Natural killer cell (primary cell): ENCODE measurements at regions not wholly inside any gene's neighbourhood (a gene's known extent, or its start where the extent isn't known, plus 50 kb on each side); places are given as distances from the start of the nearest gene placed in this dataset.

Source experiments
- ATAC-seq, 3 donors: fragments of 150-1000 bp in 2 of 3; fragments of 200-7000 bp in 1 of 3; cut with Tn5 transposase; 1 replicate in 1 of 3; 2 replicates in 2 of 3; pipeline ENCODE4 v1.10.0; 2021; ENCODE audit warnings: mild to moderate bottlenecking in 2 of 3, moderate library complexity in 2 of 3
- DNase-seq, 2 donors: peaks; one replicate each; pipeline versions ENCODE4 v3.0.0 to v3.0.0-alpha.2; 2013 to 2021; ENCODE audit warnings: mixed read lengths in 1 of 2
- H3K27ac ChIP-seq: one replicate; pipeline ENCODE4 v1.5.1; 2013; ENCODE audit warnings: mild to moderate bottlenecking, low read length
- H3K27me3 ChIP-seq: one replicate; pipeline ENCODE4 v1.6.1; 2013; ENCODE audit warnings: low read length; ENCODE audit not compliant: control insufficient read depth, insufficient read depth
- H3K36me3 ChIP-seq: one replicate; pipeline ENCODE4 v1.6.1; 2013; ENCODE audit warnings: low read length; ENCODE audit not compliant: control insufficient read depth, insufficient read depth
- H3K4me1 ChIP-seq: one replicate; pipeline ENCODE4 v1.6.1; 2013; ENCODE audit warnings: low read length; ENCODE audit not compliant: control insufficient read depth, insufficient read depth
- H3K4me3 ChIP-seq: one replicate; pipeline ENCODE4 v1.5.1; 2013; ENCODE audit warnings: low read length
- H3K9me3 ChIP-seq: one replicate; pipeline ENCODE4 v1.6.1; 2013; ENCODE audit warnings: low read length; ENCODE audit not compliant: control insufficient read depth, insufficient read depth
- H3K27ac Mint-ChIP-seq, 2 donors: one replicate each; pipeline ENCODE4 v1.8.0; 2022; ENCODE audit warnings: mild to moderate bottlenecking in 2 of 2, mixed read lengths in 2 of 2, moderate library complexity in 1 of 2
- H3K27me3 Mint-ChIP-seq, 2 donors: one replicate each; pipeline ENCODE4 v1.8.0; 2022; ENCODE audit warnings: low read depth in 2 of 2, mixed read lengths in 2 of 2
- H3K36me3 Mint-ChIP-seq: one replicate; pipeline ENCODE4 v1.8.0; 2022; ENCODE audit warnings: mixed read lengths
- H3K4me1 Mint-ChIP-seq, 2 donors: one replicate each; pipeline ENCODE4 v1.8.0; 2022; ENCODE audit warnings: mixed read lengths in 2 of 2
- H3K4me3 Mint-ChIP-seq: one replicate; pipeline ENCODE4 v1.8.0; 2022; ENCODE audit warnings: mild to moderate bottlenecking, moderate library complexity, mixed read lengths
- H3K9me3 Mint-ChIP-seq, 2 donors: one replicate each; pipeline ENCODE4 v1.8.0; 2022; ENCODE audit warnings: mixed read lengths in 2 of 2
- CTCF ChIP-seq: fragments of 200-600 bp; IDR thresholded peaks from one replicate; pipeline ENCODE4 v1.8.0; 2022; ENCODE audit warnings: antibody characterized with exemption
- WGBS: methylation state at CpG from one replicate; pipeline ENCODE4 v1.1.7; 2013; ENCODE audit warnings: missing lambda C conversion rate; ENCODE audit not compliant: insufficient coverage; 5-methylcytosine and 5-hydroxymethylcytosine counted together
- intact Hi-C: fragments of 100-400 bp; cut with micrococcal nuclease; formaldehyde crosslinking; loops from one replicate; pipeline ENCODE4 v1.14.2; 2022

DNA sequence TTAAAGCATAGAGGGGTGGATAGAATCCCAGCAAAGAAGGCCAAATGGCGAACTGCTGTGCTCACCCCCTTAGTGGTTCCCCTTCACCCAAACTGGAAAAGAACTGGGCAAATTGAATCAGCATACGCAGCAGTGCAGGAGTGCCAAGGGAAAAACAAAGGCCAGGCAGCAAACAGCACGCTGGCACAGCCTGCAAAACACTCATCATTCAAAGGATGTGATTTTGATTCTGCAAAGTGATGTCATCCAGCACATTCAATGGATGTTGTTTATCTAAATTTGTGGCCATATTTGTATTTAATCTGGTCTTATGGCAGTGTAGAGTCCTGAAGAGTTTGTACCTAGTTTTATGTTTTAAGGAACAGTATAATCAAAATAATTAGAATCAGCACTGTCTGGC, 71.8 kb upstream of the ECE1 start:
- Histone ChIP-seq H3K9me3 (no peaks in the 10 kb centered on the region), H3K4me1 (no peaks in the 10 kb centered on the region), H3K27me3 (no peaks in the 10 kb centered on the region), H3K27ac (no peak overlapping the region), H3K4me3 (no peak overlapping the region), H3K36me3 (no peaks in the 10 kb centered on the region)
- peaks cover 0 to 6% of the 10 kb centered on the region in 2 donors for H3K4me1 Mint-ChIP-seq
- no peak for TF ChIP-seq CTCF
- intact Hi-C loops: no loop called here
- DNase-seq (no peak), ATAC-seq (no peak)
- H3K27ac Mint-ChIP-seq: no peak overlapping the region
- WGBS: 95% methylated on average over 3 of the region's 3 CpGs
- no peaks in the 10 kb centered on the region for H3K9me3 Mint-ChIP-seq
- no peaks in the 10 kb centered on the region for H3K36me3 Mint-ChIP-seq
- peaks cover 0 to 4% of the 10 kb centered on the region in 2 donors for H3K27me3 Mint-ChIP-seq
- no peak overlapping the region for H3K4me3 Mint-ChIP-seq

DNA sequence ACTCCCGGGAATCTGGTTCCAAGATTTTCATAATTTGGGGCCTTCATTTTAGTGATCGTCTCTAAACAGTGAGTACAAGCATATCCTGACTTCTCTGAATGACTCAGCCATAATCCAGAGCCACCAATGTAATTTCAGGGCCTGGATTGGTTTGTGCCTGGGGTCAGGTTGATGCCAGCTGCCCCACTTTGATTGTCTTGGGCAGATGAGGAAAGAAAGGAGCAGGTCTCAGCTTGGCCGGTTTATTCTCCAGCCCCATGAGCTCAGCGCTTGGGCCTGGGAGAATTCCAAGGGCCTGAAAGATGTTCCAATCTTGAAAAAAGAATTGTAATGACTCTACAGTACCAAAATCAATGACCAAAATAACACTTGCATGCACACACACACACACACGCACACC, 71.2 kb upstream of the ECE1 start:
- Histone ChIP-seq H3K4me1 (no peaks in the 10 kb centered on the region), H3K36me3 (no peaks in the 10 kb centered on the region), H3K27ac (no peak overlapping the region), H3K27me3 (no peaks in the 10 kb centered on the region), H3K9me3 (no peaks in the 10 kb centered on the region), H3K4me3 (no peak overlapping the region)
- H3K36me3 Mint-ChIP-seq: no peaks in the 10 kb centered on the region
- no peaks in the 10 kb centered on the region for H3K9me3 Mint-ChIP-seq
- peaks cover 0 to 6% of the 10 kb centered on the region in 2 donors for H3K4me1 Mint-ChIP-seq
- DNase-seq (no peak), ATAC-seq (no peak)
- H3K27ac Mint-ChIP-seq: no peak overlapping the region
- intact Hi-C loops: no loop called here
- H3K4me3 Mint-ChIP-seq: no peak overlapping the region
- no peak for TF ChIP-seq CTCF
- peaks cover 0 to 4% of the 10 kb centered on the region in 2 donors for H3K27me3 Mint-ChIP-seq
- 93% methylated on average over 4 of the region's 5 CpGs for WGBS

- DNase-seq (no peak), ATAC-seq (no peak)
- H3K9me3 ChIP-seq: no peaks in the 10 kb centered on the region
- H3K4me3 ChIP-seq: no peak overlapping the region
- H3K36me3 ChIP-seq: no peaks in the 10 kb centered on the region
- 82% methylated on average over 5 of the region's 5 CpGs for WGBS
- no peaks in the 10 kb centered on the region for H3K36me3 Mint-ChIP-seq
- no peaks in the 10 kb centered on the region for H3K27me3 ChIP-seq
- no peaks in the 10 kb centered on the region for H3K27me3 Mint-ChIP-seq
- H3K4me1 Mint-ChIP-seq: peaks cover 0 to 6% of the 10 kb centered on the region in 2 donors
- no peak overlapping the region for H3K27ac Mint-ChIP-seq
- H3K27ac ChIP-seq: no peak overlapping the region
- H3K4me1 ChIP-seq: no peaks in the 10 kb centered on the region
- H3K9me3 Mint-ChIP-seq: no peaks in the 10 kb centered on the region
- no peak for TF ChIP-seq CTCF
- intact Hi-C loops: no loop called here
- H3K4me3 Mint-ChIP-seq: no peak overlapping the region
These were observed 66.9 kb upstream of the ECE1 start for GRCh38 chr1:21357161-21357560.

DNA sequence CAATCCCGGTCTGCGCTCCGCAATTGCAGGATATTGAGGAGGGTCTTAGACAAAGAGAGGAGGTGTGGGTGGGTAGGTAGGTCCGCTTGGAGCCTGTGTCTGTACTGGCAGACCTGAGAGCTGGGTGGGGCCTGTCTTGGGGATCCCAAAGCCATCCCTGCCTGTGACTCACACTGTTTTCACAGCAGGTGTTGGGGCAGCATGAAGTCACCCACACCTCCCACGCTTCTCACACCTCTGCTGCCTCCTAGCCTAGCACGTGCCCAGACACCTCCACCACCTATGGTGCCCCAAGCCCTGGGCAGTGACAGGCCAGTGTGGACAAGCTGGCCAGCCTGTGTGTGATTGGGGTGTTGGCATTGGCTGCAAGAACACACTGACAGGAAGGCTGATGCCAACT, 65.7 kb upstream of the ECE1 start:
- Mint-ChIP-seq H3K9me3 (no peaks in the 10 kb centered on the region), H3K36me3 (no peaks in the 10 kb centered on the region), H3K27ac (no peak overlapping the region), H3K4me1 (peaks cover 0 to 6% of the 10 kb centered on the region in 2 donors), H3K27me3 (no peaks in the 10 kb centered on the region), H3K4me3 (no peak overlapping the region)
- 66% methylated on average over 6 of the region's 6 CpGs for WGBS
- no peak for DNase-seq
- Histone ChIP-seq H3K36me3 (no peaks in the 10 kb centered on the region), H3K9me3 (no peaks in the 10 kb centered on the region), H3K27me3 (no peaks in the 10 kb centered on the region), H3K27ac (no peak overlapping the region), H3K4me3 (no peak overlapping the region), H3K4me1 (no peaks in the 10 kb centered on the region)
- intact Hi-C loops: no loop called here
- TF ChIP-seq CTCF: no peak
- peak in 2 of 3 donors; percentile 53 to 54 for ATAC-seq
